ENCODE measurements at regions not wholly inside any gene's neighbourhood (a gene's known extent, or its start where the extent isn't known, plus 50 kb on each side); places are given as distances from the start of the nearest gene placed in this dataset.

- no peak for DNase-seq (ENCODE audit: low spot score)
Observed at GRCh38 chr13:80284290-80284689, 56.6 kb downstream of the SPRY2 start.

GRCh38 chr13:80278706-80279105 lies 62.2 kb downstream of the SPRY2 start:
- no peak for DNase-seq (ENCODE audit: low spot score)

- DNase-seq (ENCODE audit: low spot score), result peak; percentile 91
Observed at GRCh38 chr13:80276371-80277289, 64.3 kb downstream of the SPRY2 start.

- DNase-seq (ENCODE audit: low spot score), result peak; percentile 25
Observed at GRCh38 chr13:80274643-80275042, 66.3 kb downstream of the SPRY2 start.

GRCh38 chr13:80273718-80274117 lies 67.2 kb downstream of the SPRY2 start:
- DNase-seq (ENCODE audit: low spot score), result no peak

GRCh38 chr13:80265348-80265747 lies 75.6 kb downstream of the SPRY2 start:
- DNase-seq (ENCODE audit: low spot score), result no peak

GRCh38 chr13:80263745-80264513 lies 77.0 kb downstream of the SPRY2 start:
- DNase-seq (ENCODE audit: low spot score), result no peak

GRCh38 chr13:80262051-80262695 lies 78.8 kb downstream of the SPRY2 start:
- no peak for DNase-seq (ENCODE audit: low spot score)

GRCh38 chr13:80259159-80259558 lies 81.8 kb downstream of the SPRY2 start:
- DNase-seq (ENCODE audit: low spot score), result no peak

- no peak for DNase-seq (ENCODE audit: low spot score)
Observed at GRCh38 chr13:80256352-80256932, 84.5 kb downstream of the SPRY2 start.

- no peak for DNase-seq (ENCODE audit: low spot score)
Observed at GRCh38 chr13:80255946-80256345, 85.0 kb downstream of the SPRY2 start.

GRCh38 chr13:80251403-80251802 lies 89.5 kb downstream of the SPRY2 start:
- no peak for DNase-seq (ENCODE audit: low spot score)

GRCh38 chr13:80250213-80250810 lies 90.6 kb downstream of the SPRY2 start:
- DNase-seq (ENCODE audit: low spot score), result no peak

- no peak for DNase-seq (ENCODE audit: low spot score)
Observed at GRCh38 chr13:80249516-80250212, 91.3 kb downstream of the SPRY2 start.

- no peak for DNase-seq (ENCODE audit: low spot score)
Observed at GRCh38 chr13:80245162-80245733, 95.7 kb downstream of the SPRY2 start.

GRCh38 chr13:80244574-80244973 lies 96.4 kb downstream of the SPRY2 start:
- DNase-seq (ENCODE audit: low spot score), result no peak

GRCh38 chr13:80242728-80243427 lies 98.0 kb downstream of the SPRY2 start:
- no peak for DNase-seq (ENCODE audit: low spot score)

- no peak for DNase-seq (ENCODE audit: low spot score)
Observed at GRCh38 chr13:80239571-80240255, 101.2 kb downstream of the SPRY2 start.

- no peak for DNase-seq (ENCODE audit: low spot score)
Observed at GRCh38 chr13:80239116-80239515, 101.8 kb downstream of the SPRY2 start.

- no peak for DNase-seq (ENCODE audit: low spot score)
Observed at GRCh38 chr13:80237646-80238045, 103.3 kb downstream of the SPRY2 start.
